ENCODE measurements at regions not wholly inside any gene's neighbourhood (a gene's known extent, or its start where the extent isn't known, plus 50 kb on each side); places are given as distances from the start of the nearest gene placed in this dataset.

- Histone ChIP-seq H3K4me3 (no peak overlapping the region), H3K27ac (no peak overlapping the region)
- no peak for TF ChIP-seq CTCF (IDR thresholded peaks at IDR 0.05)
- DNase-seq (ENCODE audit: low spot score): no peak
Observed at GRCh38 chr16:86987746-86988670, 329.2 kb downstream of the C16orf95 start.

GRCh38 chr16:86988920-86989696 lies 328.1 kb downstream of the C16orf95 start:
- Histone ChIP-seq H3K4me3 (no peak overlapping the region), H3K27ac (no peak overlapping the region)
- no peak for TF ChIP-seq CTCF (IDR thresholded peaks at IDR 0.05)
- no peak for DNase-seq (ENCODE audit: low spot score)

GRCh38 chr16:86990451-86990850 lies 326.7 kb downstream of the C16orf95 start:
- Histone ChIP-seq H3K27ac (no peak overlapping the region), H3K4me3 (no peak overlapping the region)
- no peak for TF ChIP-seq CTCF (IDR thresholded peaks at IDR 0.05)
- DNase-seq (ENCODE audit: low spot score): no peak

GRCh38 chr16:86991679-86992078 lies 325.5 kb downstream of the C16orf95 start:
- Histone ChIP-seq H3K27ac (no peak overlapping the region), H3K4me3 (no peak overlapping the region)
- DNase-seq (ENCODE audit: low spot score): no peak
- TF ChIP-seq CTCF (IDR thresholded peaks at IDR 0.05): no peak

- DNase-seq (ENCODE audit: low spot score): no peak
- no peak overlapping the region for H3K4me3 ChIP-seq
- H3K27ac ChIP-seq: no peak overlapping the region
- no peak for TF ChIP-seq CTCF (IDR thresholded peaks at IDR 0.05)
Observed at GRCh38 chr16:86992587-86992986, 324.6 kb downstream of the C16orf95 start.

GRCh38 chr16:86993426-86994110 lies 323.6 kb downstream of the C16orf95 start:
- TF ChIP-seq CTCF (IDR thresholded peaks at IDR 0.05): no peak
- H3K4me3 ChIP-seq: no peak overlapping the region
- no peak overlapping the region for H3K27ac ChIP-seq
- no peak for DNase-seq (ENCODE audit: low spot score)

All from coronary artery (tissue), 2 donors.